GM21786 (cell line): ENCODE measurements at regions not wholly inside any gene's neighbourhood (a gene's known extent, or its start where the extent isn't known, plus 50 kb on each side); places are given as distances from the start of the nearest gene placed in this dataset.
"Not testable (repeated sequence)": the region's sequence is repeated elsewhere in the genome, so short reads cannot be mapped to it uniquely, and the experiment has no call there.

Experiments used
- ATAC-seq: cut with Tn5 transposase; IDR thresholded peaks from one replicate; pipeline ENCODE4 v1.9.1; 2021; ENCODE audit not compliant: unreplicated experiment

GRCh38 chr1:149352205-149352604, 122.6 kb upstream of the NBPF19 start:
- not testable (repeated sequence) for ATAC-seq

GRCh38 chr1:149354579-149354978, 120.3 kb upstream of the NBPF19 start:
- not testable (repeated sequence) for ATAC-seq

GRCh38 chr1:149355748-149356147, 119.1 kb upstream of the NBPF19 start:
- not testable (repeated sequence) for ATAC-seq

- not testable (repeated sequence) for ATAC-seq
Observed at GRCh38 chr1:149356152-149356551, 118.7 kb upstream of the NBPF19 start.

- not testable (repeated sequence) for ATAC-seq
Observed at GRCh38 chr1:149360351-149360750, 114.5 kb upstream of the NBPF19 start.

- ATAC-seq: not testable (repeated sequence)
Observed at GRCh38 chr1:149361310-149361709, 113.5 kb upstream of the NBPF19 start.

- ATAC-seq: not testable (repeated sequence)
Observed at GRCh38 chr1:149364188-149364981, 110.5 kb upstream of the NBPF19 start.

- ATAC-seq: not testable (repeated sequence)
Observed at GRCh38 chr1:149366402-149366801, 108.4 kb upstream of the NBPF19 start.

GRCh38 chr1:149367472-149368044, 107.3 kb upstream of the NBPF19 start:
- not testable (repeated sequence) for ATAC-seq

- not testable (repeated sequence) for ATAC-seq
Observed at GRCh38 chr1:149368337-149368736, 106.5 kb upstream of the NBPF19 start.

- ATAC-seq: not testable (repeated sequence)
Observed at GRCh38 chr1:149369081-149369480, 105.8 kb upstream of the NBPF19 start.

GRCh38 chr1:149371955-149372354, 102.9 kb upstream of the NBPF19 start:
- ATAC-seq: not testable (repeated sequence)

- not testable (repeated sequence) for ATAC-seq
Observed at GRCh38 chr1:149378462-149378861, 96.4 kb upstream of the NBPF19 start.

GRCh38 chr1:149390173-149390926, 84.5 kb upstream of the NBPF19 start:
- ATAC-seq: not testable (repeated sequence)

GRCh38 chr1:149390931-149391330, 83.9 kb upstream of the NBPF19 start:
- ATAC-seq: not testable (repeated sequence)

GRCh38 chr1:149395802-149396201, 79.0 kb upstream of the NBPF19 start:
- ATAC-seq: not testable (repeated sequence)

- not testable (repeated sequence) for ATAC-seq
Observed at GRCh38 chr1:149398527-149398926, 76.3 kb upstream of the NBPF19 start.

GRCh38 chr1:149408404-149408803, 66.4 kb upstream of the NBPF19 start:
- ATAC-seq: not testable (repeated sequence)

GRCh38 chr1:149415373-149415772, 59.5 kb upstream of the NBPF19 start:
- ATAC-seq: not testable (repeated sequence)

GRCh38 chr1:149418782-149419181, 56.1 kb upstream of the NBPF19 start:
- not testable (repeated sequence) for ATAC-seq

GRCh38 chr1:149423122-149423521, 51.7 kb upstream of the NBPF19 start:
- ATAC-seq: not testable (repeated sequence)
